ENCODE measurements at regions not wholly inside any gene's neighbourhood (a gene's known extent, or its start where the extent isn't known, plus 50 kb on each side); places are given as distances from the start of the nearest gene placed in this dataset.

DNA sequence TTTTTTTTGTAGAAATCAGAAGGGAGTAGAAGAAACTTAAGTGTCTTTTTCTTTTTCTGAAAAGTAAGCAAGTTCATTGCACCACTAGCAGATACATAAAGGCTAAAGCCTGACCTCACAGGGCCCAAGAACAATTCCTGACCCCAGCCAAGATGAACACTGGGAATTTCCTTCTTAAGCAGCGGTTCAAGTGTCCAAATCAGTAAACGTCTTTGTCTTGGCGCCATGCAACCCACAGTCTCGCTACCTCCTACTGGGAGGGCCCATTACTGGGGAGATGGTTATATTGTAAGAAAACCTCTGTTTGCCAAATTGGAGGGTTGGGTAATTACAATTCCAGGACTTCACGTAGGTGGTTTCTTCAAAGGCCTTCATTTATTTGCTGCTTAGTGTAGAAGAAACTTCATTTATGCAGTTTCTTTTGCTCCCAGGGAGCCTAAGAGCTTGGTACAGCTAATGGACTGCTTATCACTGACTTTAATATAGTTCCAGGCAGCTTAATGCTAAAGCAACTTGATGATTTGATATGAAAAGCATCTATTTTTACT, 58.3 kb upstream of the ADRB1 start:
- H3K36me3 Mint-ChIP-seq = peaks cover 0 to 10% of the 10 kb centered on the region in 2 donors
- no peaks in the 10 kb centered on the region for H4K20me1 ChIP-seq (ENCODE audit: insufficient read depth, low read length)
- intact Hi-C loops (cut with micrococcal nuclease) = loop anchor here in 1 of 2 donors (10.0 kb wide), 1 partner anchor 59 kb away; the partner anchor contains the start of gene ADRB1
- no peaks in the 10 kb centered on the region for H3K27me3 ChIP-seq (ENCODE audit: control insufficient read depth in 2 of 2, insufficient read depth in 2 of 2, low read length in 2 of 2)
- no peak overlapping the region for H3K9ac ChIP-seq (ENCODE audit: insufficient read depth, low read length, poor library complexity, severe bottlenecking)
- no peak overlapping the region for H2AFZ ChIP-seq (ENCODE audit: insufficient read depth, low read depth, low read length, poor library complexity, severe bottlenecking)
- no peak overlapping the region for H3K4me3 Mint-ChIP-seq
- no peaks in the 10 kb centered on the region for H3K36me3 ChIP-seq (replicated peaks in 1 of 2; ENCODE audit: control insufficient read depth in 1 of 2, insufficient read depth in 2 of 2, low read length in 2 of 2)
- H3K27ac ChIP-seq (ENCODE audit: low read depth in 1 of 2, low read length in 2 of 2) = no peak overlapping the region
- no peak overlapping the region for H3K4me2 ChIP-seq (replicated peaks; ENCODE audit: extremely low read depth, low read length, poor library complexity, severe bottlenecking)
- H3K4me3 ChIP-seq (replicated peaks in 1 of 3; ENCODE audit: low read depth in 2 of 3, low read length in 3 of 3) = no peak overlapping the region
- H3K79me2 ChIP-seq (ENCODE audit: insufficient read depth, low read length) = no peaks in the 10 kb centered on the region
- H3K27me3 Mint-ChIP-seq (ENCODE audit: low read depth in 3 of 3) = peaks cover 0 to 3% (median 3%) of the 10 kb centered on the region in 3 donors
- H3K27ac Mint-ChIP-seq = no peak overlapping the region
- no CpG with 5 or more reads among the region's 5 CpGs for WGBS (ENCODE audit: insufficient coverage)
- peaks cover 28 to 41% of the 10 kb centered on the region in 2 donors for H3K4me1 ChIP-seq (ENCODE audit: control insufficient read depth in 1 of 2, insufficient read depth in 2 of 2, low read length in 2 of 2)
- no peaks in the 10 kb centered on the region for H3K9me3 ChIP-seq (replicated peaks in 1 of 2; ENCODE audit: control insufficient read depth in 1 of 2, insufficient read depth in 1 of 2, low read length in 2 of 2)
- H3K4me1 Mint-ChIP-seq = peaks cover 44% of the 10 kb centered on the region
- TF ChIP-seq, protein P1, sequence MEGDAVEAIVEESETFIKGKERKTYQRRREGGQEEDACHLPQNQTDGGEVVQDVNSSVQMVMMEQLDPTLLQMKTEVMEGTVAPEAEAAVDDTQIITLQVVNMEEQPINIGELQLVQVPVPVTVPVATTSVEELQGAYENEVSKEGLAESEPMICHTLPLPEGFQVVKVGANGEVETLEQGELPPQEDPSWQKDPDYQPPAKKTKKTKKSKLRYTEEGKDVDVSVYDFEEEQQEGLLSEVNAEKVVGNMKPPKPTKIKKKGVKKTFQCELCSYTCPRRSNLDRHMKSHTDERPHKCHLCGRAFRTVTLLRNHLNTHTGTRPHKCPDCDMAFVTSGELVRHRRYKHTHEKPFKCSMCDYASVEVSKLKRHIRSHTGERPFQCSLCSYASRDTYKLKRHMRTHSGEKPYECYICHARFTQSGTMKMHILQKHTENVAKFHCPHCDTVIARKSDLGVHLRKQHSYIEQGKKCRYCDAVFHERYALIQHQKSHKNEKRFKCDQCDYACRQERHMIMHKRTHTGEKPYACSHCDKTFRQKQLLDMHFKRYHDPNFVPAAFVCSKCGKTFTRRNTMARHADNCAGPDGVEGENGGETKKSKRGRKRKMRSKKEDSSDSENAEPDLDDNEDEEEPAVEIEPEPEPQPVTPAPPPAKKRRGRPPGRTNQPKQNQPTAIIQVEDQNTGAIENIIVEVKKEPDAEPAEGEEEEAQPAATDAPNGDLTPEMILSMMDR (IDR thresholded peaks at IDR 0.05) = no peak
- no peak for DNase-seq
- peaks cover 0 to 17% (median 2%) of the 10 kb centered on the region in 7 donors for H3K9me3 Mint-ChIP-seq

- H3K4me1 Mint-ChIP-seq = peaks cover 44% of the 10 kb centered on the region
- no peak overlapping the region for H3K4me3 ChIP-seq (replicated peaks in 1 of 3; ENCODE audit: low read depth in 2 of 3, low read length in 3 of 3)
- H3K9me3 ChIP-seq (replicated peaks in 1 of 2; ENCODE audit: control insufficient read depth in 1 of 2, insufficient read depth in 1 of 2, low read length in 2 of 2) = no peaks in the 10 kb centered on the region
- peaks cover 0 to 4% (median 3%) of the 10 kb centered on the region in 3 donors for H3K27me3 Mint-ChIP-seq (ENCODE audit: low read depth in 3 of 3)
- H3K27me3 ChIP-seq (ENCODE audit: control insufficient read depth in 2 of 2, insufficient read depth in 2 of 2, low read length in 2 of 2) = no peaks in the 10 kb centered on the region
- H3K36me3 Mint-ChIP-seq = peaks cover 0 to 7% of the 10 kb centered on the region in 2 donors
- H3K27ac ChIP-seq (ENCODE audit: low read depth in 1 of 2, low read length in 2 of 2) = no peak overlapping the region
- H3K27ac Mint-ChIP-seq = no peak overlapping the region
- peaks cover 28 to 46% of the 10 kb centered on the region in 2 donors for H3K4me1 ChIP-seq (ENCODE audit: control insufficient read depth in 1 of 2, insufficient read depth in 2 of 2, low read length in 2 of 2)
- no peaks in the 10 kb centered on the region for H4K20me1 ChIP-seq (ENCODE audit: insufficient read depth, low read length)
- no peak for DNase-seq
- intact Hi-C loops (cut with micrococcal nuclease) = loop anchor here in 1 of 2 donors (10.0 kb wide), 1 partner anchor 58 kb away; the partner anchor contains the start of gene ADRB1
- no peak overlapping the region for H3K4me2 ChIP-seq (replicated peaks; ENCODE audit: extremely low read depth, low read length, poor library complexity, severe bottlenecking)
- no peak overlapping the region for H3K4me3 Mint-ChIP-seq
- H3K36me3 ChIP-seq (replicated peaks in 1 of 2; ENCODE audit: control insufficient read depth in 1 of 2, insufficient read depth in 2 of 2, low read length in 2 of 2) = no peaks in the 10 kb centered on the region
- no peak overlapping the region for H2AFZ ChIP-seq (ENCODE audit: insufficient read depth, low read depth, low read length, poor library complexity, severe bottlenecking)
- H3K79me2 ChIP-seq (ENCODE audit: insufficient read depth, low read length) = no peaks in the 10 kb centered on the region
- TF ChIP-seq, protein P1 (IDR thresholded peaks at IDR 0.05) = no peak
- WGBS (ENCODE audit: insufficient coverage) = 93% methylated on average over 5 of the region's 6 CpGs
- H3K9me3 Mint-ChIP-seq = peaks cover 0 to 15% (median 2%) of the 10 kb centered on the region in 7 donors
- H3K9ac ChIP-seq (ENCODE audit: insufficient read depth, low read length, poor library complexity, severe bottlenecking) = no peak overlapping the region
Observed at GRCh38 chr10:113986316-113986715, 57.4 kb upstream of the ADRB1 start.
